NCI-H1930 (cell line): ENCODE measurements at regions not wholly inside any gene's neighbourhood (a gene's known extent, or its start where the extent isn't known, plus 50 kb on each side); places are given as distances from the start of the nearest gene placed in this dataset.
"Not testable (repeated sequence)": the region's sequence is repeated elsewhere in the genome, so short reads cannot be mapped to it uniquely, and the experiment has no call there.

Experiments used
- DNase-seq, 2 experiments: peaks; one replicate each; lab custom pipeline; 2025; lab: John Stamatoyannopoulos, UW

DNA sequence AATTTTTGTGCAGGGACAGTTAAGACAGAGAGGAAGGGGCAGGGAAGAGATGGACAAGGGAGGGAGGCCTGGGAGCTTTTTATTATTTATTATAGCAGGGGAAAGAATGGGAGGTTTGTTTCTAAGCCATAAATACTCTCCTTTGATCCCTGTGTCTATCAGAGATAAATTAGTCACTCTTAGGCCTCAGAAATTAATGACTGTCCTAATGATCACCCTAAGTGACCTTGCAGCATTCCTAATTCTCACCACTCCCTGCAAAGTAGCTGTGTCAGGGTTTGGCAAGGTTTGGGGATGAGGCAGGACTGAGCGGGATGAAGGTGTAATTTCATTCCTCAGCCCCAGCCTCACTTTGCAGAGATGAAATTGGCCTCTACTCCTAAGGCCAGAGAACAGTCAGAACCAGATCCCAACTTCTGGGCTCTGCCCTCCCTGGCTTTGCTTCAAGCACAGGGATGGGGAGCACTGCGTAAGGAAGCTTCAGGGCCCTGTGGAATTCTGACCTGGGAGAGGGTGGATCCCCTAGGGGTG, 95.0 kb downstream of the TMEM17 start:
- DNase-seq = no peak

DNA sequence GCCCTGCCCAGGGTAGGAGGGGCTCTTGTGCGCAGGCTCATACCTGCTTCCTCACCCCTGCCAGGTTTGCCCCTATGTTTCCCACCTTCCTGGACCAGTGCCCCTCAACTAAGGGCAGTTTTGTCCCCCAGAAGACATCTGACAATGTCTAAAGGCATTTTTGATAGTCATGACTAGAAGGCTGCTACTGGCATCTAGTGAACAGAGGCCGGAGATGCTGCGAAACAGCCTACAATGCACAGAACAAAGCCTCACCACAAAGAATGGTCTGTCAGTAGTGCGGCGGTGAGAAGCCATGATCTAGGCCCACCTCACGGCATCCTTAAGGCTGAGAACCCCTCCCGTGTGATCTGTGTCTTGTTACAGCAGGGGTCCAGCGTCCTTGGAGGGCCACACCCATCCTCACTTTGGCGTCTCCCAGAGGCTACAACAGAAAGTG, 96.0 kb downstream of the TMEM17 start:
- no peak for DNase-seq

DNA sequence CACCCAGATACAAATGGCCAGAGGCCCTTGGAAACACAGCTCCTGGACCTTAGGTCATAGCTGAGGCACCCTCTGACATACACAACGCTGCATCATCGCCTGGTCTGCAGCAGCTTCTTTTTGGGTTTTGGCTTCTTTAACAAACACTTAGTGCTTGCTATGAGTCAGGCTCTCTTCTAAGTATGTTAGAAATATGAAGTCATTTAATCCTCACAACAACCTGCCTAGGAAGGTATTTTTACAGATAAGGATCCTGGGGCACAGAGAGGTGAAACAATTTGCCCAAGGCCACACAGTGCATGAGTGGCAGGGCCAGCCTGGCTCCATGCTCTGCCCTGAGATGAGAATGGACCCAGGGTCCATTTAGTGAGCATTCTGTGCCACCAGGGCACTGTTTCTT, 96.6 kb downstream of the TMEM17 start:
- DNase-seq = no peak

DNA sequence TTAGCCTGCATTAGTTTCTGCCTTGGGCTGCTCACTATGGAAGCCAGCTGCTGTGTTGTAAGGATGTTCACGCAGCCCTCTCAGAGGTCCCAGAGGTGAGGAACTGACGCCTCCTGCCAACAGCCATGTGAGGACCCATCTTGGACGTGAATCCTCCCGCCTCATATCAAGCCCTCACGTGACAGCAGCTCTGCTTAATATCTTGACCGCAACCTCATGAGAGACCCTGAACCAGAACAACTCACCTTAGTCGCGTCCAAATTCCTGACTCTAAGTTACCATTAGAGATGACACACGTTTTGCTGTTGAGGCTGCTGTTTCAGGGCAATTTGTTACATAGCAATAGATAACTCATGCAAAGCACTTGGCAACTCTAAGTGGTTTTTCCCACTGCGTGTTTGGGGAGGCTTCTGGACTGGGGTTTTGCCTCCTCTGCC, 97.7 kb downstream of the TMEM17 start:
- DNase-seq = no peak

DNA sequence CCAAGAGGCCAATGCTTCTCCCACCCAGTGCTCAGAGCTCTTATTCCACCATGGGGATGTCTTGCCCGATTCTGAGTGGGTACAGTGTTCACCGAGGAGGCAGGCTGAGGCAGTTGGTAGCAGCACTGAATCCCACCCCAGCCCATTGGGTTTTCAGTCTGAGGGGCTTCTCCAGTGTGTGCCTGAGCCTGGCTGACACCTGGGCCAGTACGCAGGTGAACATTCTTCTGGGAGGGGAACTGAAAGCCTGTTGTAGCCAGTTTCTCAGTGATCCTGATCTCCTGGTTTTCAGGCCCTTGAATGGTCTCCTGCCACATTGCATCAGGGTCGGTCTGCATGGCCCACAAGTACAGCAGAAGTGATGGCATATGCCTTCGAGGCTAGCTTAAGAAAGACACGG, 98.2 kb downstream of the TMEM17 start:
- no peak for DNase-seq

DNA sequence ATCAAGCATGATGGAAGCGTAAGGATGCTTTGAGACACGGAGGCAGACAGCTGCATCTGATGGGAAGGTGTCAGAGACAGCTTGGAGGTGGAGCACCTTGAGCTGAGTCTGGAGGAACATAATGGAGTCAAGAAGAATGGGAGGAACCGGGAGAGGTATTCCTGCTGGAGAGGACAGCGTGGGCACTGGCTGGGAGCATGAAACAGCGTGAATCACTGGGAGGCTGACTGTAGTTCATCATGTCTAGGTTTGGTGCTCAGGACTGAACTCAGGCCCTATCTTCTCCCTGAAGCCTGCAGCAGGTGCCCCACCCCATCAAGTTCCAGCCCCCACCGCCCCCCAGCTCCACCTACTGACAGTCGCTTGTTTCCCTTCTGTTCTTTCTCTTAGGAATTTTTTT, 98.6 kb downstream of the TMEM17 start:
- no peak for DNase-seq

DNA sequence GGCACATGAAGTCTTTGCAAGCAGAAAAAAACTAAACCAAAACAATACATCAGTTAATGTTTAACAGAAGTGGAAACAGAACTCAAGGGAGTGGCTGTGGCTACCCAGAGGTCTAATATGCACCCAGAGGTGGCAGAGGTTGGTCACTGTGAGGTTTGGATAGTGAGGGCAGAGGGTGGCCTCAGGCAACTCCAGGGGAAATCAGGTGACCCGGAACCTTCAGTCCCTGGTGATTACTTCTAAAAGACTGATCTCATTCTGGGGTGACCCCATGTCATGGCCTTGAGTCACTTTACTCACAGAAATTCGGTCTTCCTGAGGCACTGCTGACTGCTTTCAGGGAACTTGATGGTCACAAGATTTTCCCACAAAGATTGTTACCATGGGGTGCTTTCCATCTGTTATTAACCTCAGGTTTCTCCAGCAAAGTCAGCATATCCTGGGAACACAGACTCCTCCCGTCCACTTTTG, 99.4 kb downstream of the TMEM17 start:
- no peak for DNase-seq

DNA sequence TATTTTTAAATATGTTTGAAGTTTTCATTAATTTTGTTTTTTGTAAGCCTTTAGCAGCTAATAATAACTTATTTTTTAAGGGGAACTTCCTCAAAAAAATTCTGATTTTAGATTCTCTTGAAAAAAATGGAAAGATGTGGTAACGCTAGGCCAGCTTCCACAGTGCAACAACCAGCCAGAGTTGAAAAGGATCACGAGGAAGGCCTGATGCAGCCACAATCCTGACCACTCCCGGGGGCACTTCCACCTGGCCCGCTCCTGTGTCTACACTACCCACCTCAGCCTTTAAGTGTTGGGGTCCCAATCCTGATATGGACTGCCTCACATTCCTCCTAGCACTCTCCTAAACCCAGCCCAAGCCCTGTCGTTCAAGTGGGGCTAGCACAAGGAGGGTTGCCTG, 101.1 kb downstream of the TMEM17 start:
- no peak for DNase-seq

DNA sequence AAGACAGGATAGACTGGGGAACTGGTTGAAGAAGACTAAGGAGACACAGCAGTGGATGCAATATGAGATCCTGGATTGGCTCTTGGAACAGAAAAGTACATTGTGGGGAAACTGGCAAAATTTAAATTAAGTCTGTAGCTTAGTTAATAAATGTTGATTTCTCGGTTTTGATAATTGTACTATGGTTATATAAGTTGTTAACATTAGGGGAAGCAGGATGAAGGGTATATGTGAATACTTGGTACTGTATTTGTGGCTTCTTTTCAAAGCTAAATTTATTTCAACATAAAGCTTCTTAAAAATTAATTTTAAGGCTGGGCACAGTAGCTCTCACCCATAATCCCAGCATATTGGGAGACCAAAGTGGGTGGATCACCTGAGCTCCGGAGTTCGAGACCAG, 103.8 kb downstream of the TMEM17 start:
- DNase-seq = no peak

DNA sequence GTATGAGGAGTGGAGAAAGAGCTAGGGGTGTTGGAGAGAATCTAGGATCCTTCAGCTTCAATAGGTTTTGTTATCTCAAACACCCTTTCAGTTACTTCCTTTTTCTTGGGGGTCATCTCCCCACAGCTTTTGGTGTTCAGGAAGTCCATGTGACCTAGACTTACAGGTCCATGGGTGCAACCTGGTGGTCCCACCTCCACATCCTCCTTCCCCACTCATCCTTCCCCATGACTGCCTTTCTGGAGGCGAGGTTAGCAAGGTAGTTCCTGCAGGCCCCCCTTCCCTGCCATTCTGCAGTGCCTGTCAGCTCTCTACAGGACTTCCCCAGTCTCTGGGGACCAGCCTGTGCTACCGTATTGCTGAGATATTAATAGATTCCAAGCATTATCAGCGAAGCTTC, 107.6 kb downstream of the TMEM17 start:
- no peak for DNase-seq

DNA sequence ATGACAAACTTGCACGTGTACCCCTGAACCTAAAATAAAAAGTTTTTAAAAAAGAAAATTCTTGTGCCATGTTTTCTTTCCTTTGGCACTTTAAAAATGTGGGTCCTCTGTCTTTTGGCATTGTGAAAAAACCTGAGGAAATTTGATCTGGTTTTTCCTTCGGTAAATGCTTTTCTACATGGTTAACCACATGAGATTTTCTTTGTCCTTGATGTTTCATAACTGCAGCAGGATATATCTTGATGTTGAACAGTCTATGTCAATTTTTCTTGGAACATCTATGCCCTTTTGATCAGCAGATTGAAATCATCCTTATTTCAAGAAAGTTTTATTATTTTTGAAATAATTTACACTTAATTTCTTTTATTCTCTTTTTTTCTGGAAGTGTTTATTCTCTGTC, 109.1 kb downstream of the TMEM17 start:
- DNase-seq = no peak

DNA sequence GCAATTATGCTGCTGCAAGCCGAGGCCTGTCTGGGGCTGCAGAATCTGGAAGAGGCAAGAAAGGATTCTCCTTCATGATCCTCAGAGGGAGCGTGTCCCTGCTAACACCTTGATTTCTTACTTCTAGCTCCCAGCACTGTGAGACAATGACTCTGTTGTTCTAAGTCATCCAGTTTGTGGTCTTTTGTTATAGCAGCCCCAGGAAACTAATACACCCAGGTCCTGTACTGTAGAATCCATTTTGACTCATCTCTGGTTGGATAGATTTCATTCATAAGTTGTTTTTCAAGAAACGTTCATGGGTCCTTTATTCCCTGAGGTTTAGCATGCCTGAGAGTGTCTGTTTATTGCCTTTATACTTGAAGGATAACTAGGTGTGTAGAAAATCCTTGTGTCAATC, 112.7 kb downstream of the TMEM17 start:
- no peak for DNase-seq

DNA sequence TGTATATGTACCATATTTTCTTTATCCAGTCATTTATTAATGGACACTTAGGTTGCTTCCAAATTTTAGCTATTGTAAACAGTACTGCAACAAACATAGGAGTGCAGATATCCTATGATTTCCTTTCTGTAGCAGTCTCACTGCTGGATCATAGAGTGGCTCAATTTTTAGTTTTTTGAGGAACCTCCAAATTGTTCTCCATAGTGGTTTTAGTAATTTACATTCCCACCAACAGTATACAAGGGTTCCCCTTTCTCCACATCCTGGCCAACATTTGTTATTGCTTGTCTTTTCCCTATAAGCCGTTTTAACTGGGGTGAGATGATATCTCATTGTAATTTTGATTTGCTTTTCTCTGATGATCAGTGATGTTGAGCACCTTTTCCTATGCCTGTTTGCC, 114.3 kb downstream of the TMEM17 start:
- DNase-seq = no peak

DNA sequence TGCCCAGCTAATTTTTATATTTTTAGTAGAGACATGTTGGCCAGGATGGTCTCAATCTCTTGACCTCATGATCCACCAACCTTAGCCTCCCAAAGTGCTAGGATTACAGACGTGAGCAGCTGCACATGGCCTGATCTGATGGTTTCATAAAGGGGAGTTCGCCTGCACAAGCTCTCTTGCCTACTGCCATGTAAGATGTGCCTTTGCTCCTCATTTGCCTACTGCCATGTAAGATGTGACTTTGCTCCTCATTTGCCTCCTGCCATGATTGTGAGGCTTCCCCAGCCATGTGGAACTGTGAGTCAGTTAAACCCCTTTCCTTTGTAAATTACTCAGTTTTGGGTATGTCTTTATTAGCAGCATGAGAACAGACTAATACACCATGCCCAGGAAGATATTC, 119.6 kb downstream of the TMEM17 start:
- not testable (repeated sequence) for DNase-seq

DNA sequence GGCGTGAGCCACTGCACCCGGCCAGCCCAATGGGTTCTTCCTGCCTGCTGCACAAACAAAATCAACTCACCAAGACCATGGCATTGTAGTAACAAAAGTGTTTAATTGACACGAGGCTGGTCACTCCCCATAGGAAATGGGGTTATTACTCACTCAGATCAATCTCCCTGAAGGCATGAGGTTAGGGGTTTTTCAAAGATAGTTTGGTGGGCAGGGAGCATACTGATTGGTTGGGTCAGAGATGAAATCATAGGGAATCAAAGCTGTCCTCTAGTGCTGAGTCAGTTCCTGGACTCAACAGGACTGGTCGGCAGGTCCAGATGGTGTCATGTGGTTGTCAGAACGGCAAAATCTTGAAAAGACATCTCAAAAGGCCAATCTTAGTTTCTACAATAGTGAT, 122.1 kb downstream of the TMEM17 start:
- DNase-seq = no peak

DNA sequence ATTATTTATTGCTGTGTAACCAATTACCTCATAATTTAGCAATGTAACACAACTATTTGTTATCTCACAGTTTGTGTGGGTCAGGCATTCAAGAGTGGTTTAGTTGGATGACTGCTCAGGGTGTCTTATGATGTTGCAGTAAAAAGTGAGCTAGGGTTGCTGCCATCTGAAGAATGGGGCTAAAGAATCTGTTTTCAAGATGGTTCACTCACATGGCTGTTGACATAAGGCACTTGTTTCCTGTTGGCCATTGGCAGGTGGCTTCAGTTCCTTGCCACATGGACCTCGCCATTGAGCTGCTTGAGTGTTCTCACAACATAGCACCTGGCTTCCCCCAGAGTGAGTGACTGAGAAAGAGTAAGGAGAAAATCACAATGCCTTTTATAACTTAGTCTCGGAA, 123.2 kb downstream of the TMEM17 start:
- DNase-seq = no peak

DNA sequence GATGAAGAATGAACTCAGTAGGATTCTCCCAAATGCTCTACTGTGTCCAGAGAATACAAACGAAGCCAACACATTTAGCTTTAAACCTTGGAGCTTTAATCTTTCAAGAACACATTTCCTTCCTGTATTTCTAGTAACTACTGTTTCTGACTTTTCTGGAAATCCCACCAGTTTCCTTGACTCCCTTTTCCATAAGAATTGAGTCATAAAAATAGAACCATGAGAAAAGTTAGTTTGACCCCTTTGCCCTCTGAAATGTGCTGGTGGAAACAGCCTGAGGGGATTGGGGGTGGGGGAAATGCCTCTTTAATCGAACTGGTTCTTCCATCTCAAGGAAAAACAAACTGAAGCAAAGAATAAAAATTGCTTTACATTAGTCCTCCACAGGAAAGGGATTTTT, 123.9 kb downstream of the TMEM17 start:
- DNase-seq = no peak

DNA sequence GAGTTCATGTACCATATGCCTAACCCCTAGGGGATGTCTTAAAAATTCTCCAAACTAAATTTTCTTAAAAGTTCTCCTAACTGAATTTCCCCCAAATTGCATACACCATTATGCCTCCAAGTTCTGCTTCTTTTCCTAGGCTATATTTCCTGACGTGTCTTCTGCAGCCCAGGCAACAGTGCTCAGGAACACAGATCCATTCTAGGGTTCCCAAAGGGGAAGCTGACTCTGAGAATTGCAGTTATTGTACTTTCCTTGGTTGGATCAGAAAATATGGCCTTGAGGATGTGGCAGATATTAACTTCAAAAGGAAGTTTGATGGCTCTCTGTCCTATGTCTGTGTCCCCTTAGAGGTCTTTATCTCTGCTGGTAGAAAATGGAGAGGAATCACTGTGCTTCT, 124.3 kb downstream of the TMEM17 start:
- no peak for DNase-seq

DNA sequence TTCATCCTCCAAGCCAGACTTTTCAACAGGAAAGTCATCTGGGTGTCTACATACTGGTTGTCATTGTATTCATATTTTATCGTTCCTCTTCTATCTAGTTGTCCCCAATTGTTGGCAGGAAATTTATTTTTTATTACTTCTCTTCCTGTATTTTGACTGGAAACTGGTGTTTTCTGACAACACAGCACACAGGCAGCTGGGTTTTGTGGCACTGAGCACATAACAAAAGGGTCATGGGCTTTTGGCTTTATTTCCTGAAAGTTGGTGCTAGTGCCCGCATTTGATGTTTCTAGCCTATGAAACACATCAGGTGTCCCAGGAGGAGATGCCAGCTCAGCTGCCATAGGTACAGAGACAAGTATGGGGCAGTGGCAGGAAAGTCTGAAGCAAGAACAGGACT, 126.4 kb downstream of the TMEM17 start:
- DNase-seq = no peak

DNA sequence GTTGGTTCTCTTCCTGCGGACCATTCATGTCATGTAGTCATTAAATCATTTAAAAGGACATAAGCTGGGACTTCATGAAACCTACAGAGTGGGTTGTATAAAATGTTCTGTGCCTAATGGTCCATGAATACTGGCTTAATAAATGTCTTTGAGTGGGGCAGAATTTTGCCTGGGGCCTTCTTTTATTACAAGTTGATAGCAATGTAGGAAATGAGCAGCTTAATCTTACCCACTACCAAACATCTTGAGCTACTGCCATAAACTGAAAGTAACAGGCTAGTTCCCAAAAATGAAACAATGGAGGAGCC, 130.9 kb downstream of the TMEM17 start:
- no peak for DNase-seq

DNA sequence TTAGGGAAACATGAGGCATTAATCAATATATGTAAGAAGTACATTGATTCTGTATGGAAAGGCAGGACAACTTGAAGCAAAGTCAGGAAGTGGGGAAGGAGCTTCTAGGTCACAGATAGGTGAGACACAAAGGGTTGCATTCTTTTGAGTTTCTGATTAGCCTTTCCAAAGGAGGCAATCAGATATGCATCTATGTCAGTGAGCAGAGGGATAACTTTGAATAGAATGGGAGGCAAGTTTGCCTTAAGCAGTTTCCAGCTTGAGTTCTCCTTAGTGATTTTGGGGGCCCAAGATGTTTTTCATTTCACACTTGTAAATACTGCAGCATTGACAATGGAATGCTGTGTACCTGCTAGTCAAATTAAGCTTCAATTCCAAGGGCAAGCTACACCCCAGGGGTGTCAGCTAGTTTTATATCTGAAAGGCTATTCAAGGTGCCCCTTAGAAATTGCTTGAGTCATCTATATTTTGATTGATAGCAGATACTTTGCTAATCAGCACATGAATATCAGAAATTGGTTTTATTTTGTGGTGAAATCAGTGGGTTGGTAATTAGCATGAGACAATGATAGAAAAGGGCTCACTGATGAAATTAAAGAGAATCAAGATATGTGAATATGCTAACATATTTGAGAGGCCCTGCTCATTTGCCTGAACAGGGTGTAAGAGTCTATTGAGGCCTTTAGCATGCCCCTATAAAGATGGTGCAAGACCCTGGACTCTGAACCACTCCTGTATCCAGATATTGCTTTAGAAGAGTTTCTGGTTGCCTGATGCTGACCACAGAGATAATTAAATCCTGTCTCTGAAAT, 131.5 kb downstream of the TMEM17 start:
- no peak for DNase-seq

DNA sequence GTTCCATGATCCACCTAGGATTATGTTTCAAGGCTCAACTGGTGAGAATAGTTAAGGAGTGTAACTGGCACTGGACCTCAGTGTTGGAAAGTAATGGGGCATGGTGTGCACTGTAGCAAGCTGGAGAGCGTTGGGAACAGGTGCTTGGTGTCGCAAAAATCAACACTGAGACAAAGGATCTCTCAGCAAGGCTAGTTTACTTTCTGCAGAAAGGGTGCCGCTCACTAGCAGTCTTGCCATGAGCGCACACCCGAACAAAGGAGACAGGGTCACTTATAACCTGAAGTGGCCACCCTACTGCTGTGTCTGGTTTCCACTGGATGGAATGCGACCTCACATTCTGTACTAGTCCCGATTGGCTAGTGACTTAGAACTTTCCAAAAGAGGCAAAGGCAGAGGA, 133.2 kb downstream of the TMEM17 start:
- DNase-seq = no peak

DNA sequence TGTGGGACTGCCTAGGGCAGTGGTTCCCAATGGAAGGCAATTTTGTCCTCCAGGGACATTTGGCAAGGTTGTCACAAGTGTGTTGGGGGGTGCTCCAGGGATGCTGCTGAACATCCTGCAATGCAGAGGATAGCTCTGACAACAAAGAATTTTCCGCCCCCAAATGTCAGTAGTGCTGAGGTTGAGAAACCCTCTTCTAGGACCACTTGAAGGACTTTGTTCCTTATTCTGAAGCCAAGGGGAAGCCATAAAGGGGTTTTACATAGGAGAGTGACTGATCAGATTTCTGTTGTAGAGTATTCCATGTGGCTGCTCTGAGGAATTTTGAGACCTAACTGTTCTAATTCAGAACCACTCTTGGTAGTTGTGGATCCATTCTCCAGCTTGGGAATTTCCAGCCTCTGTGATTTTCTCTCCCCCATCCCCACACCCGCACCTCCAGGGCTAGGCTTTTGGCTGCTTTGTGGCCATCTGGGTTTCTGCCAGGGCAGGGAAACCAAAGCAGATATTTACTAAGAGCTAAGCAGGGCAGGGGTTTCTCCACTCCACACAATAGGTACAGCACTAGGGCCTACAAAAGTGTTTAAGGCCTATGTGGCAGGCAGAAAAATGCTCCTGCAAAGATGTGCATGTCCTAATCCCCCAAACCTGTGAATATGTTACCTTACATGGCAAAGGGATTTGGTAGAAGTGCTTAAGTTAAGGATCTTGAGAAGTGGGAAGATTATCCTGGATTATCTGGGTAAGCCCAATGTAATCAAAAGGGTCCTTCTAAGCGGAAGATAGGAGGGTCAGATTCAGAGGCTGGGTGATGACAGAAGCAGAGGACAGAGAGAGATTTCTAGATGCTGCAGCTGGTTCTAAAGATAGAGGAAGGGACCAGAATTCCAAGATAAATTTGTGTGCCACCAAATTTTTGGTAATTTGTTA, 135.4 kb downstream of the TMEM17 start:
- DNase-seq = no peak
